ENCODE measurements at regions not wholly inside any gene's neighbourhood (a gene's known extent, or its start where the extent isn't known, plus 50 kb on each side); places are given as distances from the start of the nearest gene placed in this dataset.

DNA sequence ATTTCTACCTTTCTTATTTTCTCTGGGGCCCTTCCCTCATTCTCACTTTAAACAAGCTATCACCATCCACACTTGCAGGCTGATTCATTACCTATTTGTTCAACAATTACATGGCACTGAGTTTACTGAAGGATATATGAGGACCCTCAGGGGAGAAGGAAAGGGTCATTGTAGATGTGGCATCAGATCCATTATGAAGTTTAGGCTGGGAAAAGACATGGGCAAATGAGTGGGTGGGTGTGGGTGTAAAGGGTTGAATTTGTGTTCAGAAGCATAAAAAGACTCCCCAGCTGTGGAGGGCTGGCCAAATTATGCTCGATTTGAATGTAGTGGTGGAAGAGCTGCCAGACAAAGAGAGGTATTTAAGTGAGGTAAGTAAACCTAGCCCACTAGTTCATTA lies 55.9 kb upstream of the MTAP start:
- TF ChIP-seq, protein P1, sequence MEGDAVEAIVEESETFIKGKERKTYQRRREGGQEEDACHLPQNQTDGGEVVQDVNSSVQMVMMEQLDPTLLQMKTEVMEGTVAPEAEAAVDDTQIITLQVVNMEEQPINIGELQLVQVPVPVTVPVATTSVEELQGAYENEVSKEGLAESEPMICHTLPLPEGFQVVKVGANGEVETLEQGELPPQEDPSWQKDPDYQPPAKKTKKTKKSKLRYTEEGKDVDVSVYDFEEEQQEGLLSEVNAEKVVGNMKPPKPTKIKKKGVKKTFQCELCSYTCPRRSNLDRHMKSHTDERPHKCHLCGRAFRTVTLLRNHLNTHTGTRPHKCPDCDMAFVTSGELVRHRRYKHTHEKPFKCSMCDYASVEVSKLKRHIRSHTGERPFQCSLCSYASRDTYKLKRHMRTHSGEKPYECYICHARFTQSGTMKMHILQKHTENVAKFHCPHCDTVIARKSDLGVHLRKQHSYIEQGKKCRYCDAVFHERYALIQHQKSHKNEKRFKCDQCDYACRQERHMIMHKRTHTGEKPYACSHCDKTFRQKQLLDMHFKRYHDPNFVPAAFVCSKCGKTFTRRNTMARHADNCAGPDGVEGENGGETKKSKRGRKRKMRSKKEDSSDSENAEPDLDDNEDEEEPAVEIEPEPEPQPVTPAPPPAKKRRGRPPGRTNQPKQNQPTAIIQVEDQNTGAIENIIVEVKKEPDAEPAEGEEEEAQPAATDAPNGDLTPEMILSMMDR (IDR thresholded peaks at IDR 0.05) = no peak
- TF ChIP-seq POLR2AphosphoS5 (IDR thresholded peaks at IDR 0.05) (no peak), POLR2A (IDR thresholded peaks at IDR 0.05) (no peak)

Measured in gastroesophageal sphincter (tissue), 3 donors.